ENCODE measurements at regions not wholly inside any gene's neighbourhood (a gene's known extent, or its start where the extent isn't known, plus 50 kb on each side); places are given as distances from the start of the nearest gene placed in this dataset.

- WGBS (ENCODE audit: insufficient coverage, insufficient replicate concordance, low lambda C conversion rate, missing lambda C conversion rate), result 23% methylated on average over 13 of the region's 13 CpGs
- CTCF ChIA-PET, result interaction anchor here (1.0 kb wide), 1 partner anchor 27 kb away, joined by 3 read pairs; no protein-coding TSS in a partner anchor
These were observed 101.7 kb upstream of the PRR5 start for GRCh38 chr22:44600207-44600785.

More at GRCh38 chr22:44600207-44600785, 101.7 kb upstream of the PRR5 start:
- POLR2A ChIA-PET, result no interaction called here
- SMC1A ChIA-PET (ENCODE audit: uncharacterized antibody, unreplicated experiment), result no interaction called here
- H3K9ac ChIP-seq (ENCODE audit: control insufficient read depth, insufficient read depth, low read length), result no peak overlapping the region
- no peaks in the 10 kb centered on the region for H3K79me2 ChIP-seq (ENCODE audit: control insufficient read depth, insufficient read depth, low read length)
- H3K27ac ChIP-seq (ENCODE audit: control insufficient read depth, insufficient read depth), result no peak overlapping the region
- no peak for DNase-seq (ENCODE audit: low read depth, low spot score)
- H4K20me1 ChIP-seq (ENCODE audit: control insufficient read depth, insufficient read depth), result no peaks in the 10 kb centered on the region
- H3K9me3 ChIP-seq (replicated peaks; ENCODE audit: control insufficient read depth, insufficient read depth, low read length), result no peaks in the 10 kb centered on the region
- no peaks in the 10 kb centered on the region for H3K4me1 ChIP-seq (ENCODE audit: control insufficient read depth, insufficient read depth, low read length)
- no peak overlapping the region for H2AFZ ChIP-seq (ENCODE audit: control insufficient read depth, low read depth, low read length)
- peaks cover 0 to 2% of the 10 kb centered on the region in 2 experiments; a peak in 2 of 4 replicates for H3K27me3 ChIP-seq (replicated peaks in 1 of 2; ENCODE audit: control insufficient read depth in 2 of 2, insufficient read depth in 2 of 2, low read length in 1 of 2)
- intact Hi-C loops (cut with micrococcal nuclease; ENCODE audit: unreplicated experiment) (no loop called here), in situ Hi-C loops (cut with MboI) (no loop called here)
- H3K36me3 ChIP-seq (ENCODE audit: control insufficient read depth in 2 of 2, insufficient read depth in 2 of 2, low read length in 1 of 2), result no peaks in the 10 kb centered on the region
- no TSS peak for BruUV-seq (replicated peaks)
- H3K4me2 ChIP-seq (ENCODE audit: control insufficient read depth, insufficient read depth), result no peak overlapping the region
- ATAC-seq, result no peak
- RAD21 ChIA-PET (ENCODE audit: unreplicated experiment), result no interaction called here
- TF ChIP-seq NR2F1 (conservative IDR thresholded peaks at IDR 0.05) (no peak), BHLHE40 (IDR thresholded peaks at IDR 0.05; ENCODE audit: borderline replicate concordance in 1 of 2, low read depth in 2 of 2, low read length in 1 of 2) (peak; percentile 12 to 46; a peak in 1 of 4 replicates), SKIL (IDR thresholded peaks at IDR 0.05; ENCODE audit: low read depth, poor library complexity, severe bottlenecking) (no peak), YY1 (IDR thresholded peaks at IDR 0.05; ENCODE audit: low read depth, low read length) (no peak)
- no peak overlapping the region for H3K4me3 ChIP-seq
- no peak for FAIRE-seq
